ENCODE measurements at regions not wholly inside any gene's neighbourhood (a gene's known extent, or its start where the extent isn't known, plus 50 kb on each side); places are given as distances from the start of the nearest gene placed in this dataset.

- DNase-seq (ENCODE audit: low read depth in 2 of 2) = no peak
Measured at GRCh38 chr12:88251798-88252197, 109.7 kb downstream of the TMTC3 start.

- no peak for DNase-seq (ENCODE audit: low read depth in 2 of 2)
Measured at GRCh38 chr12:88253371-88253978, 111.4 kb downstream of the TMTC3 start.

- no peak for DNase-seq (ENCODE audit: low read depth in 2 of 2)
Measured at GRCh38 chr12:88255224-88255623, 113.1 kb downstream of the TMTC3 start.

- DNase-seq (ENCODE audit: low read depth in 2 of 2) = no peak
Measured at GRCh38 chr12:88255847-88256246, 113.7 kb downstream of the TMTC3 start.

GRCh38 chr12:88258396-88258795 is 116.3 kb downstream of the TMTC3 start:
- no peak for DNase-seq (ENCODE audit: low read depth in 2 of 2)

- no peak for DNase-seq (ENCODE audit: low read depth in 2 of 2)
Measured at GRCh38 chr12:88266806-88267360, 124.8 kb downstream of the TMTC3 start.

- no peak for DNase-seq (ENCODE audit: low read depth in 2 of 2)
Measured at GRCh38 chr12:88267630-88268029, 125.5 kb downstream of the TMTC3 start.

- no peak for DNase-seq (ENCODE audit: low read depth in 2 of 2)
Measured at GRCh38 chr12:88272456-88272855, 130.3 kb downstream of the TMTC3 start.

- DNase-seq (ENCODE audit: low read depth in 2 of 2) = no peak
Measured at GRCh38 chr12:88273450-88273849, 131.3 kb downstream of the TMTC3 start.

GRCh38 chr12:88273875-88274274 is 131.8 kb downstream of the TMTC3 start:
- no peak for DNase-seq (ENCODE audit: low read depth in 2 of 2)

- DNase-seq (ENCODE audit: low read depth in 2 of 2) = no peak
Measured at GRCh38 chr12:88291498-88292131, 149.5 kb downstream of the TMTC3 start.

- no peak for DNase-seq (ENCODE audit: low read depth in 2 of 2)
Measured at GRCh38 chr12:88298014-88298682, 156.0 kb downstream of the TMTC3 start.

- no peak for DNase-seq (ENCODE audit: low read depth in 2 of 2)
Measured at GRCh38 chr12:88298761-88299242, 156.7 kb downstream of the TMTC3 start.

- DNase-seq (ENCODE audit: low read depth in 2 of 2) = peak; percentile 45 to 53
Measured at GRCh38 chr12:88299567-88300101, 157.5 kb downstream of the TMTC3 start.

- no peak for DNase-seq (ENCODE audit: low read depth in 2 of 2)
Measured at GRCh38 chr12:88300931-88301330, 158.8 kb downstream of the TMTC3 start.

GRCh38 chr12:88303335-88303734 is 161.2 kb downstream of the TMTC3 start:
- DNase-seq (ENCODE audit: low read depth in 2 of 2) = no peak

- DNase-seq (ENCODE audit: low read depth in 2 of 2) = no peak
Measured at GRCh38 chr12:88305254-88305890, 163.3 kb downstream of the TMTC3 start.

GRCh38 chr12:88306471-88307069 is 164.5 kb downstream of the TMTC3 start:
- DNase-seq (ENCODE audit: low read depth in 2 of 2) = no peak

- no peak for DNase-seq (ENCODE audit: low read depth in 2 of 2)
Measured at GRCh38 chr12:88307961-88308360, 165.9 kb downstream of the TMTC3 start.

GRCh38 chr12:88308825-88309224 is 166.7 kb downstream of the TMTC3 start:
- no peak for DNase-seq (ENCODE audit: low read depth in 2 of 2)

GRCh38 chr12:88309546-88309945 is 167.4 kb downstream of the TMTC3 start:
- no peak for DNase-seq (ENCODE audit: low read depth in 2 of 2)

GRCh38 chr12:88310069-88310468 is 168.0 kb downstream of the TMTC3 start:
- no peak for DNase-seq (ENCODE audit: low read depth in 2 of 2)
